ENCODE measurements at regions not wholly inside any gene's neighbourhood (a gene's known extent, or its start where the extent isn't known, plus 50 kb on each side); places are given as distances from the start of the nearest gene placed in this dataset.

DNA sequence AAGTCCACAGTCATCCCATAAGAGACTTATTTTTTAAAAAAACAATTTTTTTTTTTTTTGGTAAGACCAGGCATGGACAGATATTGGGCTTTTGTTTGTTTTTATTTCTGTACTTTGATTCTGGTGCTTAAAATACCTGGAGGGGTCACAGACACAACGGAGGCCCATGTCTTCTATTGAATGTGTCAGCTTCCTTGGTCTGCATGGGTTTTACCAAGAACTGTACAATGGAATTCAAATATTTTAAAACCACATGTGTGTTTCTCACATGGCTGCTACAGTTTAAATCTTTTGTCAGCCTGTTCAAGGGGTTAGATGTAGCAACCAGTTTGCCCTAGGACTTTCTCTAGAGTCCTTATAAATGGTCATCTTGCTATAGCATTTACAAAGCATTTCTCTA, 139.8 kb downstream of the SOX4 start:
- Histone ChIP-seq H3K9me2 (replicated peaks; ENCODE audit: insufficient read depth, low read length) (no peaks in the 10 kb centered on the region), H3K4me2 (ENCODE audit: low read depth, low read length) (no peak overlapping the region), H3K79me2 (ENCODE audit: low read length) (no peaks in the 10 kb centered on the region), H3K36me3 (replicated peaks; ENCODE audit: insufficient read depth, low read length) (no peaks in the 10 kb centered on the region), H3K4me1 (ENCODE audit: low read length) (no peaks in the 10 kb centered on the region), H3F3A (ENCODE audit: insufficient read depth, low read length) (no peaks in the 10 kb centered on the region), H3K9ac (ENCODE audit: low read length) (no peak overlapping the region), H3K4me3 (ENCODE audit: low read length) (no peak overlapping the region), H4K20me1 (ENCODE audit: insufficient read depth, low read length) (no peaks in the 10 kb centered on the region), H3K9me3 (replicated peaks; ENCODE audit: insufficient read depth, low read length) (no peaks in the 10 kb centered on the region), H3K27me3 (replicated peaks; ENCODE audit: insufficient read depth, low read length) (no peaks in the 10 kb centered on the region), H3K27ac (ENCODE audit: low read length) (no peak overlapping the region), H2AFZ (ENCODE audit: low read length) (no peak overlapping the region)
- DNase-seq: no peak
- no peak for TF ChIP-seq EZH2 (optimal IDR thresholded peaks at IDR 0.05; ENCODE audit: low read depth, low read length)
- TF ChIP-seq EZH2phosphoT487 (IDR thresholded peaks at IDR 0.05; ENCODE audit: low read length): no peak
- TF ChIP-seq, protein P1, sequence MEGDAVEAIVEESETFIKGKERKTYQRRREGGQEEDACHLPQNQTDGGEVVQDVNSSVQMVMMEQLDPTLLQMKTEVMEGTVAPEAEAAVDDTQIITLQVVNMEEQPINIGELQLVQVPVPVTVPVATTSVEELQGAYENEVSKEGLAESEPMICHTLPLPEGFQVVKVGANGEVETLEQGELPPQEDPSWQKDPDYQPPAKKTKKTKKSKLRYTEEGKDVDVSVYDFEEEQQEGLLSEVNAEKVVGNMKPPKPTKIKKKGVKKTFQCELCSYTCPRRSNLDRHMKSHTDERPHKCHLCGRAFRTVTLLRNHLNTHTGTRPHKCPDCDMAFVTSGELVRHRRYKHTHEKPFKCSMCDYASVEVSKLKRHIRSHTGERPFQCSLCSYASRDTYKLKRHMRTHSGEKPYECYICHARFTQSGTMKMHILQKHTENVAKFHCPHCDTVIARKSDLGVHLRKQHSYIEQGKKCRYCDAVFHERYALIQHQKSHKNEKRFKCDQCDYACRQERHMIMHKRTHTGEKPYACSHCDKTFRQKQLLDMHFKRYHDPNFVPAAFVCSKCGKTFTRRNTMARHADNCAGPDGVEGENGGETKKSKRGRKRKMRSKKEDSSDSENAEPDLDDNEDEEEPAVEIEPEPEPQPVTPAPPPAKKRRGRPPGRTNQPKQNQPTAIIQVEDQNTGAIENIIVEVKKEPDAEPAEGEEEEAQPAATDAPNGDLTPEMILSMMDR (IDR thresholded peaks at IDR 0.05; ENCODE audit: low read length): no peak

DNA sequence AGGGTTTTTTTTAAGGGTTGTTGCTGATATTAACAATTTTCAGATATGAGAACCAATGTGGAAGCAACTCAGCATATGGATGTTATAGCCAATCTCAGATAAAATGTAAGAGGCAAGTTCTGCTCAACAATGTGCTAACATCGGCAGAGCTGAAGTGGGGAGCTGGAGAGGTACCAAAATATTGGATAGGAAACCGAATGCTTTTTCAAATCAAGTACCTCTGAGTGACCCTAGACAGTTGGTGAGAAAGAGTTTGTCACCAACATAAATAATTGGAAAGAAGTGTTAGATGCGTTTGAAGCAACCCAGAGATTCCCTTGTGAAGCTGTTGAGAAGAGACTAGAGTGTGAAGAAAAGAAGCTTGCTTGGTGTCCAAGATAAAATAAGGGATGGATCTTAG, 140.7 kb downstream of the SOX4 start:
- Histone ChIP-seq H3K79me2 (ENCODE audit: low read length) (no peaks in the 10 kb centered on the region), H3K27ac (ENCODE audit: low read length) (no peak overlapping the region), H3K9me3 (replicated peaks; ENCODE audit: insufficient read depth, low read length) (no peaks in the 10 kb centered on the region), H3K9me2 (replicated peaks; ENCODE audit: insufficient read depth, low read length) (no peaks in the 10 kb centered on the region), H3F3A (ENCODE audit: insufficient read depth, low read length) (no peaks in the 10 kb centered on the region), H3K4me2 (ENCODE audit: low read depth, low read length) (no peak overlapping the region), H3K27me3 (replicated peaks; ENCODE audit: insufficient read depth, low read length) (no peaks in the 10 kb centered on the region), H3K9ac (ENCODE audit: low read length) (no peak overlapping the region), H4K20me1 (ENCODE audit: insufficient read depth, low read length) (no peaks in the 10 kb centered on the region), H3K4me3 (ENCODE audit: low read length) (no peak overlapping the region), H3K36me3 (replicated peaks; ENCODE audit: insufficient read depth, low read length) (no peaks in the 10 kb centered on the region), H2AFZ (ENCODE audit: low read length) (no peak overlapping the region), H3K4me1 (ENCODE audit: low read length) (no peaks in the 10 kb centered on the region)
- DNase-seq: no peak
- TF ChIP-seq EZH2 (optimal IDR thresholded peaks at IDR 0.05; ENCODE audit: low read depth, low read length) (no peak), EZH2phosphoT487 (IDR thresholded peaks at IDR 0.05; ENCODE audit: low read length) (no peak)
- TF ChIP-seq, protein P1 (IDR thresholded peaks at IDR 0.05; ENCODE audit: low read length): no peak

DNA sequence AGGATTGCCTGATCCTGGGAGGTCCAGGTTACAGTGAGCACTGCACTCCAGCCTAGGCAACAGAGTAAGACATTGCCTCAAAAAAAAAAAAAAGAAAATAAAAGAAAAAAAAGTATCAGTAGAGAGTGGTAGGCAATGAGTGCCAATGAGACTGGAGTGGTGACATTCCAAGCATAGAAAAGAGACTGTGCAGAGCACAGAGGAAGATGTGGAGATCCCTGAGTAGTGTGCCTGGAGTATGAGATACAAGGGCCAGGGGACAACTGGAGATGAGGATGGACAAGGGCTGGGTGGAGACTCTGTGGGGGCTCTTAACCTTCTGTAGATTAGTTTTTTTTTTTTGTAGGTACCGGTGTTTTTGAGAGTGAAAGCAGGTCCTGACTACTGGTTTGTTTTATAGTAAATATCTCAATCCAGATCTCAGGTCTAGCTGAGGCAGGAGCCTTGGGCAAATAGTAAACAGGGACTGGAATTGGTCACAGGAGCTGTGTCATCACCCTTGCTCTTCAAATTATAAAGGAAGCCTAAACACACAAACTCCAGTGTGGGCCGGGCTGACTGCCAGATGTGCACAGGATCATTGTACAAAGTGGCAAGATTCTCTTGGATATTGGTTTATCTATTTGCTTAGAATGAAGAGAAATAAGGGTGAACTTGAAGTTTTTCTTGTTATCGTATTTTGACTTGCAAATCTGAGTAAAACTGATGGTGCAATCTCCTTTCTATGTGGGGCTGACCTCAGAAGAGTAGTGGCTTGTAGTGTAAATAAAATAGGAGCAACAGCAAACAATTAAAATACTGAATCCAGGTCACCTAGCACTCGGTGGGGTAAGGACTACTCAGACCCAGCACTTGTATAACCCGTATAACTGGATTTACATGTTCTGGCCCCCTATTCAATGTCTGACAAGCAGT, 144.9 kb downstream of the SOX4 start:
- Histone ChIP-seq H3K4me2 (ENCODE audit: low read depth, low read length) (no peak overlapping the region), H2AFZ (ENCODE audit: low read length) (no peak overlapping the region)
- no peak for DNase-seq

More for the DNA sequence above, 144.9 kb downstream of the SOX4 start:
- no peaks in the 10 kb centered on the region for H3K36me3 ChIP-seq (replicated peaks; ENCODE audit: insufficient read depth, low read length)
- no peak overlapping the region for H3K27ac ChIP-seq (ENCODE audit: low read length)
- H3K4me1 ChIP-seq (ENCODE audit: low read length): no peaks in the 10 kb centered on the region
- no peaks in the 10 kb centered on the region for H3K9me2 ChIP-seq (replicated peaks; ENCODE audit: insufficient read depth, low read length)
- no peaks in the 10 kb centered on the region for H3F3A ChIP-seq (ENCODE audit: insufficient read depth, low read length)
- no peak overlapping the region for H3K9ac ChIP-seq (ENCODE audit: low read length)
- no peaks in the 10 kb centered on the region for H3K79me2 ChIP-seq (ENCODE audit: low read length)
- H3K9me3 ChIP-seq (replicated peaks; ENCODE audit: insufficient read depth, low read length): no peaks in the 10 kb centered on the region
- no peaks in the 10 kb centered on the region for H3K27me3 ChIP-seq (replicated peaks; ENCODE audit: insufficient read depth, low read length)
- TF ChIP-seq, protein P1 (IDR thresholded peaks at IDR 0.05; ENCODE audit: low read length): no peak
- no peak for TF ChIP-seq EZH2 (optimal IDR thresholded peaks at IDR 0.05; ENCODE audit: low read depth, low read length)
- TF ChIP-seq EZH2phosphoT487 (IDR thresholded peaks at IDR 0.05; ENCODE audit: low read length): no peak
- no peaks in the 10 kb centered on the region for H4K20me1 ChIP-seq (ENCODE audit: insufficient read depth, low read length)
- no peak overlapping the region for H3K4me3 ChIP-seq (ENCODE audit: low read length)

All from MM.1S (cell line).